ENCODE measurements at regions not wholly inside any gene's neighbourhood (a gene's known extent, or its start where the extent isn't known, plus 50 kb on each side); places are given as distances from the start of the nearest gene placed in this dataset.

DNA sequence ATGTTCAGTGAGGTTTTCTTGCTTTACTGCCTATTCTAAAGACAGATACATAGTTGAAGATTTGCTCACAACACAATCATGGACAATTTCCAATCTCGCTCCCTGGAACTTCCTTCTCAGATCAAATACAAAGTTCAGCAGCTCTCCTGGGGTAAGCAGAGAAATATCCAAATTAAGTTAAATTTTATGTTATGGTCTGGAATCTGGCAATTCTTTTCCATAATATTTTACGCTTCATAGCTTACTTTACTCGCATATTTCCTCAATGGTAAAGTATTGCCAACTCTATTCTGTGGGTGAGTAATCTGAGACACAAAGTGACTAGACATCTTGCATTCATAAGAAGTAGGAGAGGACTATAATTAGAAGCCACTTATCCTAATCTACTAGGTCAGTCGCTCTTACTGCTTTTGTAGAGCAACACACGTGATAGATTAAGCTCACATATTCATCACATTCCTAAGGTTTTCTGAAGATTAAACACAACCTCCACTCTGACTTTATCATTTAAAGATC is 529.4 kb downstream of the CCDC85A start:
- TF ChIP-seq, protein P1, sequence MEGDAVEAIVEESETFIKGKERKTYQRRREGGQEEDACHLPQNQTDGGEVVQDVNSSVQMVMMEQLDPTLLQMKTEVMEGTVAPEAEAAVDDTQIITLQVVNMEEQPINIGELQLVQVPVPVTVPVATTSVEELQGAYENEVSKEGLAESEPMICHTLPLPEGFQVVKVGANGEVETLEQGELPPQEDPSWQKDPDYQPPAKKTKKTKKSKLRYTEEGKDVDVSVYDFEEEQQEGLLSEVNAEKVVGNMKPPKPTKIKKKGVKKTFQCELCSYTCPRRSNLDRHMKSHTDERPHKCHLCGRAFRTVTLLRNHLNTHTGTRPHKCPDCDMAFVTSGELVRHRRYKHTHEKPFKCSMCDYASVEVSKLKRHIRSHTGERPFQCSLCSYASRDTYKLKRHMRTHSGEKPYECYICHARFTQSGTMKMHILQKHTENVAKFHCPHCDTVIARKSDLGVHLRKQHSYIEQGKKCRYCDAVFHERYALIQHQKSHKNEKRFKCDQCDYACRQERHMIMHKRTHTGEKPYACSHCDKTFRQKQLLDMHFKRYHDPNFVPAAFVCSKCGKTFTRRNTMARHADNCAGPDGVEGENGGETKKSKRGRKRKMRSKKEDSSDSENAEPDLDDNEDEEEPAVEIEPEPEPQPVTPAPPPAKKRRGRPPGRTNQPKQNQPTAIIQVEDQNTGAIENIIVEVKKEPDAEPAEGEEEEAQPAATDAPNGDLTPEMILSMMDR (IDR thresholded peaks at IDR 0.05) = no peak
- TF ChIP-seq POLR2AphosphoS5 (IDR thresholded peaks at IDR 0.05) (no peak), POLR2A (IDR thresholded peaks at IDR 0.05) (no peak), EP300 (IDR thresholded peaks at IDR 0.05) (no peak)
